D341Med (cell line): ENCODE measurements at regions not wholly inside any gene's neighbourhood (a gene's known extent, or its start where the extent isn't known, plus 50 kb on each side); places are given as distances from the start of the nearest gene placed in this dataset.
"Not testable (repeated sequence)": the region's sequence is repeated elsewhere in the genome, so short reads cannot be mapped to it uniquely, and the experiment has no call there.

Experiments used
- DNase-seq: peaks from one replicate; pipeline ENCODE4 v3.0.0; 2012; ENCODE audit warnings: low spot score

DNA sequence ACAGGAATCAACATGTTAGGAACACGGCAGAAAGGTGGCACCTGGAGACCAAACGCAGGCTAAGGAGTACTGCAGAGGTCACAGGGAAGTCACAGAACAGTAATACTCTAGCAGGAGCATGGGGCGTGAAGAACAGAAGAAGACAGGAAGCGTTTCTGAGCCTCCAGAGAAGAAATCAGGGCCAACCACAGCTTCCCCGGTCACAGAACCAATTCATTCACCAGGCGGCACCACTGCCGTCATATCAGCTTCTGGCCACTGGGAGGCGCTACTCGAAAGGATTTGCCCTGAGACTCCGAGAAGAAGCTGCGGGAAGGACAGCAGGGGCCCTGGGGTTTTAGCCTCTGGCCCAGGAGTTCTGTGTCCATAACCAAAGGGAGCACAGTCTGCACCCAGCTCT is 78.0 kb upstream of the DRD5 start:
- no peak for DNase-seq

GRCh38 chr4:9704126-9704525 is 77.3 kb upstream of the DRD5 start:
- DNase-seq, result not testable (repeated sequence)

DNA sequence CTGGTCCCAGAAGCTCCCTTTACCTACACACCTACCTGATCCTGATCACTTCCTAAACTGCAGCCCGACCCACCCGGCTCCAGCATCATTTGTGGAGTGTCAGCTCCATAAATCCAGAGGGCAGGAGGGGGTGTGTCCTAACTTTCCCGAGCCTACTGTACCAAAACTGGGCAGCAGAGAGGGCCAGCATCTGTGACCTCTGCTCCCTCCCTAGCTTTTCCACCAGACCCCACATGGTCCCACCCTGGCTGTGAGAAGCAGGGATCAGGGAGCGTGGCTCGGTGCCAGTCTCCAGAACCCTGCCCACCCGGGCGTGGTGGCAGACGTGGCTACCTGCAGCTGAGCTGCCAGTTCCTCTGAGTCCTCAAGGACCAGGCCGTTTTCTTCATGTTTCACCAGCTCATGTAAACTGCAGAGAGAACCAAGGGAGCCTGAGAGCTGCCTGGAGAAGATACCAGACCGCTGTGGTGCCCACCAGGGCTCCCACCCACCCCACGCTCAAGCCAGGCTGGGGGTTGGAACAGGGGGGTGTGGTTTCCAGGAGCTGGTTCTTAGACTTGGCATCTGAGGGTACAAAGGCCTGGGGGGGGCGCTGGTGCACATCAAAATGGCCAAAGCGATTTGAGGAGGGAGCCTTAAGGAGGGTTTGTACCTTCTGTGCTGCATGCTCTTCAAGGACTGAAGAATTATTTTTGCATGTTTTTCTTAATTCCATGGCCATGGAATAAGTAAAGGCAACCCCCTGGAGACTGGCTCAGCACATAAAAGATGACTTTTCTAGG is 76.7 kb upstream of the DRD5 start:
- DNase-seq, result no peak

DNA sequence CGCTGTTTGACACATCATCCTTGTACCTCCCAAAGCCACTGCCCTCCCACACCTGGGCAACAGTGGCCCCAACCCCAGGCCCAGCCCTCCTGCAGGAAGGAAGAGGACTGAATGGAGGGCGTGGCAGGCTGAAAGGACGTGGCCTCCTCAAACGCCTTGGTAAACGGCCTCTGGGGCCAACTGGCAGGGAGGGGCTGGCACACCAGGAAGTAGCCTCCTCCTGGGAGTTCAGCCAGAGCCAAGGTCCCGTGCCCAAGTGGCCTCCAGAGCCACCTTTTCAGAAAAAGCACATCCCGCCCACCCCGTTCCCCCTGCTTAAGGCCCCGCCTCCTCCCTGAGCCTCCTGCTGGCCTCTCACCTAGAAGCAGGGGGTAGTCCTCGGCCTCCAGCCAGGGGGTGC is 74.2 kb upstream of the DRD5 start:
- not testable (repeated sequence) for DNase-seq

DNA sequence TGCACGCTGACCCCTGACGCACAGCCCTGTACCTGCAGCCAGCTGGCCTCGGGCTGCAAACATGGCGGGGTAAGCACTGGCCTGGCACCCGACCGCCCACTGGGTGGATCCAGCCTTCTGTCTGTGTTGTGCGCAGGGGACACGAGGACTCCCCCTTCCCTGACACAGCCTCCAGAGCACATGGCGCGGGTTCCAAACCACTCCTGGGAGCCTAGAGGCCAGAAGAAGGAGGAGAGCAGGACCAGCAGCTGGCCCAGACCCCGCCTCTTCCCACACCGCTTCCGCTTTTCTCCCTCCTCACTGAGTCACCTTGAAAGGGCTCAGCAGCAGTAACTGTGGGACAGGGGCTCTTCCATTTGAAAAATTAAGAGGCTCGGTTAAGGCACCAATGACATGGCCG is 73.5 kb upstream of the DRD5 start:
- DNase-seq, result not testable (repeated sequence)

DNA sequence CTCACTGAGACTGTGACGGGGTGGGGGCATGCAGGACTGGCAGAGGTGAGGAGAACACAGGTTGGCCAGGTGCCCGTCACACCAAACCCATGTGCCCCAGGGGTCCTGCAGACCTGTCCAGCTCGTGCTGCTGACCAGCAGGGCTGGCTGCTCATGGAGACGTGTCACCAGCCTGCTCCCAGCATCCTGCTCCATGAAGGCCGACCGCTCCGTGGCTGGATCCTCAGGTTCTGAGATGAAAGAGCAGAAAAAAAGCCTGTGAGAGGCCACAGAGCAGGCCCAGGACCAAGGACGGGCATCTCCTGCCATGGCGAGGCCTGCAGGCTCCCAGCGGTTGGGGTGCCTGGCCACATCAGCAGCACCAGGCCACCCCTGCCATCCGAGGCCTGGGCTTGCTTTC is 71.7 kb upstream of the DRD5 start:
- no peak for DNase-seq

DNA sequence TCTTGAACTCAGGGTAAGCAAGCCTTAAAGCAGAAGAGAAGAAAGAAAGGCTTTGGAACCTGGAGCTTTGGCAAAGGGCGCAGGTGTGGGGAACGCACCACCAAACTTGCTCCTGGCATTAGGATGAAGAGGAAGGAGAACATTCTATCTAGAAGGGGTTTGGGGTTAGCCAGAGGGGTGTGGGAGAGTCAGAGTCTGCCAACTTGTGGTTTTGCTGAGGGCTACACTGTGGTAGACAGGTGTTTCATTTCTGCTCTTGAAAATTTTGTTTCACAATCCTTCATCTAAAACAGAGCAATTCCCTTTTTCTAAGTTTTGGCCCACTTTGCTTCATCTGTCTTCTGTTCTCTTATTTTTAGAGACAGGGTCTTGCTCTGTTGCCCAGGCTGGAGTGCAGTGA is 66.2 kb upstream of the DRD5 start:
- DNase-seq, result not testable (repeated sequence)

DNA sequence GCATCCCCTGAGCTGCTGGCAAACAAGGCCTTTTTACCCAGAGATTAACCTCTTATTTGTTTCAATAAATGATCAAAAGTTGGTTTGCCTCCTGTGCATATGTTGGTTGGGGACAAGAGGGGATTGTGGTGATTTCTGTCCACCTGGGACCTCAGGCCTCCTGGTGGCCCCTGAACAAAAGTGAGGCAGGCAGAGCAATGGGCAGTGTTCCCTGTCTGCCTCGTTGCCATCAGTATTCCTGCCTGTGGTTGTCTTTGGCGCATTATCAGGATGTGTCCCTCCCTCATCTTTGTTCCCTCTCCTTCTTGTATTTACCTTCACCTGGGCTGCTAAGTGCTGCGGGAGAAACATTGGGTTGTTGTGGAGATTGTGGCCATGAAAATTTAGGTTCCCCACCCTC is 65.3 kb upstream of the DRD5 start:
- DNase-seq, result no peak

DNA sequence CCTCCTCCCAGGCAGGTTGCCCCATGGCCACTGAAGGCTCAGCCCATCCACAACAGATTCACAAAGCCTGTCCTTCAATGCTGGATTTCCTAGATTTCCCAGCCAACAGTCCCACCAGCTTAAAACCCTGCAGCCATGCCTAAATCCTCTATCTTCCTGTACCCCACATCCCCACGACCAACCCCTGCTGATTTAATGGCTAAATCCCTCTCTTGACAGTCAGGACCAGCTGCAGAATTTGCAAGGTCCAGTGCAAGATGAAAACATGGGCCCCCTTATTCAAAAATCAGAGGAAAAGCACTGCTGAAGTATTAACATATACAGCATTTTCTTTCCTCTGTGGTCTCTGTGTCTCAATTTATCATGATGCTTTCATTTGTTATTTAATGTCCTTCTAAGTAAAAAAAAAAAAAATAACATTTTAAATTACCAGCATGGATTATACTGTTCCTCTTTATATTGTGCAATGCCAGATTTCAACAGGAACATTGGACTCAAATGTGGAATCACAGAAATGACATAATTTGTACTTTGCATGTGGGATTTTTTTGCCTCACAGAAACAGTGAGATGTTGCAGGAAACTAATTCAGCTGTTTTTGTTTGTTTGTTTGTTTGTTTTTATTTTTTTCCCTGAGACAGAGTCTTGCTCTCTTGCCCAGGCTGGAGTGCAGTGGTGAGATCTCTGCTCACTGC is 63.0 kb upstream of the DRD5 start:
- not testable (repeated sequence) for DNase-seq

- DNase-seq, result not testable (repeated sequence)
These were observed 59.3 kb upstream of the DRD5 start for GRCh38 chr4:9722131-9722530.
